Suprapubic skin (tissue), 4 donors: ENCODE measurements at regions not wholly inside any gene's neighbourhood (a gene's known extent, or its start where the extent isn't known, plus 50 kb on each side); places are given as distances from the start of the nearest gene placed in this dataset.

Source experiments
- DNase-seq, 2 donors: peaks; one replicate each; pipeline ENCODE4 v3.0.0-alpha.2; 2019; ENCODE audit warnings: low spot score in 2 of 2
- H3K27ac ChIP-seq: fragments of 200-600 bp; sonication (generic); one replicate; pipeline ENCODE4 v1.5.1; 2019
- H3K27me3 ChIP-seq: fragments of 200-600 bp; sonication (generic); one replicate; pipeline ENCODE4 v1.5.1; 2019
- H3K36me3 ChIP-seq: fragments of 200-600 bp; sonication (generic); one replicate; pipeline ENCODE4 v1.5.1; 2019
- H3K4me1 ChIP-seq: fragments of 200-600 bp; sonication (generic); one replicate; pipeline ENCODE4 v1.5.1; 2019
- H3K4me3 ChIP-seq: fragments of 200-600 bp; sonication (generic); one replicate; pipeline ENCODE4 v1.5.1; 2019; ENCODE audit warnings: mild to moderate bottlenecking
- H3K9me3 ChIP-seq: fragments of 200-600 bp; sonication (generic); one replicate; pipeline ENCODE4 v1.5.1; 2019
- CTCF ChIP-seq, 2 donors: fragments of 200-600 bp in 1 of 2; fragments of 450-650 bp in 1 of 2; sonication (generic) in 1 of 2; IDR thresholded peaks; one replicate each; pipeline ENCODE4 v1.5.1; 2016 to 2019; ENCODE audit warnings: antibody characterized with exemption in 2 of 2, mild to moderate bottlenecking in 1 of 2, moderate library complexity in 1 of 2
- EP300 ChIP-seq: sonication (generic); formaldehyde crosslinking; IDR thresholded peaks from one replicate; pipeline ENCODE4 v1.6.1; 2017; ENCODE audit warnings: antibody characterized with exemption
- POLR2A ChIP-seq, 2 donors: fragments of 450-650 bp; IDR thresholded peaks; one replicate each; pipeline ENCODE4 v1.6.1; 2017; ENCODE audit warnings: antibody characterized with exemption in 2 of 2, mild to moderate bottlenecking in 2 of 2, moderate library complexity in 2 of 2
- POLR2AphosphoS5 ChIP-seq, 3 donors: sonication (generic); formaldehyde crosslinking; IDR thresholded peaks; one replicate each; pipeline ENCODE4 v1.6.1; 2017; ENCODE audit warnings: antibody characterized with exemption in 3 of 3
- WGBS: methylation state at CpG from one replicate; pipeline ENCODE4 v1.1.5; 2018; 5-methylcytosine and 5-hydroxymethylcytosine counted together

GRCh38 chr12:48279101-48279500, 71.6 kb downstream of the ZNF641 start:
- no peaks in the 10 kb centered on the region for H3K27me3 ChIP-seq
- H3K9me3 ChIP-seq, result peaks cover 3% of the 10 kb centered on the region
- H3K27ac ChIP-seq, result no peak overlapping the region
- no peak for DNase-seq
- no peaks in the 10 kb centered on the region for H3K36me3 ChIP-seq
- H3K4me3 ChIP-seq, result no peak overlapping the region
- no peaks in the 10 kb centered on the region for H3K4me1 ChIP-seq
- no peak for TF ChIP-seq CTCF (IDR thresholded peaks at IDR 0.05)
- TF ChIP-seq POLR2AphosphoS5 (IDR thresholded peaks at IDR 0.05), result no peak
- no peak for TF ChIP-seq EP300
- TF ChIP-seq POLR2A (IDR thresholded peaks at IDR 0.05), result no peak

DNA sequence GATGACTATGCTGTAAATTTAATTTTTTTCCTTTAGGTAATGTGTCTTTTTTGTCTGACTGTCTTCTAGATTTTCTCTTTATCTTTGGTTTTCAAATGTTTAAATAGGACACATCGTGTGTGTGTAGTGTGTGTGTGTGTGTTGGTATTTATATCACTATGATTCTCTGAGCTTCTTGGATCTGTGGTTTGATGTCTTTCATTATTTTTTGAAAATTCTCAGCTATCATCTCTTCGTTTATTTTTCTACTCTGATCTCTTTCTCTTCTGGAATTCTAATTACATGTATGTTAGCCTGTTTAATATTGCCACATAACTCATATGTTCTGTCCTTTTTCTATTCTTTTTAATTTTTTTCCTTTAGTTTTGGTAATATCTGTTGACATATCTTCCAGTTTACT, 73.5 kb upstream of the OR10AD1 start:
- H3K9me3 ChIP-seq, result peaks cover 3% of the 10 kb centered on the region
- no peaks in the 10 kb centered on the region for H3K4me1 ChIP-seq
- H3K36me3 ChIP-seq, result no peaks in the 10 kb centered on the region
- peaks cover 2% of the 10 kb centered on the region for H3K27me3 ChIP-seq
- no peak overlapping the region for H3K4me3 ChIP-seq
- 79% methylated on average over 2 of the region's 2 CpGs for WGBS
- DNase-seq, result no peak
- TF ChIP-seq POLR2A (IDR thresholded peaks at IDR 0.05) (no peak), CTCF (IDR thresholded peaks at IDR 0.05) (no peak), POLR2AphosphoS5 (IDR thresholded peaks at IDR 0.05) (no peak), EP300 (no peak)
- no peak overlapping the region for H3K27ac ChIP-seq

DNA sequence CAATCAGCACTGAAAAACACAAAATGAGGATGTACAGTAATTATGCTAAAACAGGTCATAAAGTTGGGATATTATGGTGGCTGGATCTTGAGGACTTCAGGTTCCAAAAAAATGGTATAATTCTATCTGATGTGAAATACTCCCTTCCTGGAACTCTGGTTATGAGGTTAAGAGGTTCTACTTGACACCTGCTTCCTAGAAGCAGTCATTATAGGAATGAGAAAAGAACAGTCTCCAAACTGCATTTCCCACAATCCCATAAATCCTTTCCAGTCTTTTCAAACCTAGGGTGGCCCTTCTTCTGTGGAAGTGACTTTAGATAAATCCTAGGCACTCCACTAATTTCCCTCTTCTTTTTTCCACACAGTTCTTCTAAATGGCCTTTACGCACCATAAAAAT, 63.7 kb upstream of the OR10AD1 start:
- H3K27ac ChIP-seq, result no peak overlapping the region
- 100% methylated on average over 1 of the region's 1 CpG for WGBS
- no peak for TF ChIP-seq CTCF (IDR thresholded peaks at IDR 0.05)
- no peak for TF ChIP-seq POLR2A (IDR thresholded peaks at IDR 0.05)
- no peak for TF ChIP-seq POLR2AphosphoS5 (IDR thresholded peaks at IDR 0.05)
- no peak for TF ChIP-seq EP300
- no peak for DNase-seq
- H3K9me3 ChIP-seq, result no peaks in the 10 kb centered on the region
- H3K4me1 ChIP-seq, result no peaks in the 10 kb centered on the region
- H3K4me3 ChIP-seq, result no peak overlapping the region
- no peaks in the 10 kb centered on the region for H3K36me3 ChIP-seq
- H3K27me3 ChIP-seq, result peaks cover 3% of the 10 kb centered on the region

- Histone ChIP-seq H3K36me3 (no peaks in the 10 kb centered on the region), H3K4me3 (no peak overlapping the region), H3K4me1 (no peaks in the 10 kb centered on the region), H3K27me3 (peaks cover 2% of the 10 kb centered on the region), H3K9me3 (no peaks in the 10 kb centered on the region), H3K27ac (no peak overlapping the region)
- DNase-seq, result no peak
- TF ChIP-seq POLR2A (IDR thresholded peaks at IDR 0.05) (no peak), CTCF (IDR thresholded peaks at IDR 0.05) (no peak), EP300 (no peak), POLR2AphosphoS5 (IDR thresholded peaks at IDR 0.05) (no peak)
Observed at GRCh38 chr12:48265777-48266176, 62.7 kb upstream of the OR10AD1 start.

DNA sequence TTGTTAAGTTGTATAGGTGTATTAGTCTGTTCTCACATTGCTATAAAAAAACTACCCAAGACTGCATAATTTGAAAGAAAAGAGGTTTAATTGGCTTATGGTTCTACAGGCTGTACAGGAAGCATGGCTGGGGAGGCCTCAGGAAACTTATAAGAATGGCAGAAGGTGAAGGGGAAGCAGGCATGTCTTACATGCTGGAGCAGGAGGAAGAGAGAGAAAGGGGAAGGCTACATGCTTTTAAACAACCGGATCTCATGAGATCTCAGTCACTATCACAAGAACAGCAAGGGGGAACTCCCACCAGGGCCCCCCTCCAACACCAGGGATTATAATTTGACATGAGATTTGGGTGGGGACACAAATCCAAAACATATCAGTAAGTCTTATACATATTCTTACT, 60.5 kb upstream of the OR10AD1 start:
- no peak overlapping the region for H3K27ac ChIP-seq
- H3K9me3 ChIP-seq, result no peaks in the 10 kb centered on the region
- H3K27me3 ChIP-seq, result peaks cover 2% of the 10 kb centered on the region
- H3K4me3 ChIP-seq, result no peak overlapping the region
- no peaks in the 10 kb centered on the region for H3K4me1 ChIP-seq
- 47% methylated on average over 1 of the region's 1 CpG for WGBS
- TF ChIP-seq POLR2A (IDR thresholded peaks at IDR 0.05), result no peak
- TF ChIP-seq EP300, result no peak
- TF ChIP-seq POLR2AphosphoS5 (IDR thresholded peaks at IDR 0.05), result no peak
- DNase-seq, result no peak
- no peaks in the 10 kb centered on the region for H3K36me3 ChIP-seq

GRCh38 chr12:48261773-48262172, 58.7 kb upstream of the OR10AD1 start:
- TF ChIP-seq CTCF (IDR thresholded peaks at IDR 0.05), result no peak
- TF ChIP-seq EP300, result no peak
- no peak for TF ChIP-seq POLR2AphosphoS5 (IDR thresholded peaks at IDR 0.05)
- TF ChIP-seq POLR2A (IDR thresholded peaks at IDR 0.05), result no peak
- H3K9me3 ChIP-seq, result no peaks in the 10 kb centered on the region
- H3K27me3 ChIP-seq, result no peaks in the 10 kb centered on the region
- no peaks in the 10 kb centered on the region for H3K4me1 ChIP-seq
- no peak for DNase-seq
- no peak overlapping the region for H3K27ac ChIP-seq
- WGBS, result 64% methylated on average over 2 of the region's 2 CpGs
- H3K36me3 ChIP-seq, result no peaks in the 10 kb centered on the region
- H3K4me3 ChIP-seq, result no peak overlapping the region
